GM10266 (cell line): ENCODE measurements at regions not wholly inside any gene's neighbourhood (a gene's known extent, or its start where the extent isn't known, plus 50 kb on each side); places are given as distances from the start of the nearest gene placed in this dataset.
A peak's percentile ranks its signal among the peaks of the same experiment; 100 is the strongest.

ENCODE experiments used
- DNase-seq: peaks from one replicate; pipeline ENCODE4 v3.0.0; 2012; ENCODE audit errors: extremely low spot score
- CTCF ChIP-seq: IDR thresholded peaks from 2 replicates; pipeline ENCODE4 v1.5.1; 2012; ENCODE audit warnings: mild to moderate bottlenecking, low read depth; ENCODE audit not compliant: control insufficient read depth, insufficient read depth; ENCODE audit errors: missing control alignments

GRCh38 chr3:67106874-67107273 lies 108.8 kb downstream of the KBTBD8 start:
- TF ChIP-seq CTCF = no peak

DNA sequence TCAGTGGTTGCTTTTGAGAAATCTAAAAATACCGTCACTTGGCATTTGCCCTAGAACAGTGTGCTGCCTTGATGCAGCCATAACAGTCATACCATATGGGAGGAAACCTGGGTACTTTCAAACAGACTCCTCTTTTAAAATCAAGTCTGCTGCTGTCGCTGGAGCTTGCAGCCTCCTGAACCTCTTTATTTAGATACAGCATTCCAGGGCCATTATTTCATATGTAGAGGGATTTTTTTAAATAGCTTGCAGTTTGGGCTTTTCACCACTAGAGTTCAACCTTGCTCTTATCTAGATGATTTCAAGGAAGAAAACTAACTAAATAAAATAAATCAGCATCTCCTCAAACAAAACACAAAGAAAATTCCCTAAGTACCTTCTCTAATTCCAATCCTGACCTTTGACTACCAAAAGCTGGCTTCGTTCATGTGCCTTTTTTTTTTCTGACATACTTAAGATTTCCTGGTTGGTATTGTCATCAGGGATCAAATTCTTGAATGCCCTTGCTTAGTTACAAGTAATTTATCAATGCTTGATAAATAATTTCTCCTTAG lies 111.6 kb downstream of the KBTBD8 start:
- DNase-seq = no peak
- TF ChIP-seq CTCF = peak; percentile 43

More at GRCh38 chr3:67106874-67107273, 108.8 kb downstream of the KBTBD8 start:
- no peak for DNase-seq

DNA sequence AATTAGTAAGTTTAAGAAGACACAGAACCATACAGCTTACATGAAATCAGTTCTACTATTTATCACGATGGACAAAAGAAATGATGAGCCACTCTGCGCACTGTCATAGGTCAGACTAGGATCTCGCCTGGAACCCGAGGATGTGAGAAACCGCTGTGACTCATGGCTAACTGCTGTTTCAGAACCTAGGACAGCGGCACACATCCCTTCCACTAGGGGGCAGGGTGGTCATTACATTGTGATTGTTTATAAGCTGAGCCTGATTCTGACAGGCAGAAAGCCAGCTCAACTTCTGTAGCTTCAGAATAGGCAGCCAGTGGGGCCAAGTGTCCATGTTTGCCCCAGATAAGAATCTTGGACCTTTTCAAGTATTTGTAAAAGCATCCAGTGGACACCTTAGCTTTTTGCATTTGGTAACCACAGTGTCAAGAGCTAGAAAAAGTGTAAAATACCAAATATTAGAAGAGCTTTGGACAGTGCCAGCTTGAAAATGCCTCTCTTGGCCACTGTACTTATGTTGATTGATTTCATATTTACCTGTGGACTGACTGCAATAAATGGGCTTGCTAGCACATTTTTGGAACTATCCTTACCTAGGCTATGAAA lies 115.8 kb downstream of the KBTBD8 start:
- DNase-seq = peak; percentile 64
- TF ChIP-seq CTCF = peak; percentile 98

DNA sequence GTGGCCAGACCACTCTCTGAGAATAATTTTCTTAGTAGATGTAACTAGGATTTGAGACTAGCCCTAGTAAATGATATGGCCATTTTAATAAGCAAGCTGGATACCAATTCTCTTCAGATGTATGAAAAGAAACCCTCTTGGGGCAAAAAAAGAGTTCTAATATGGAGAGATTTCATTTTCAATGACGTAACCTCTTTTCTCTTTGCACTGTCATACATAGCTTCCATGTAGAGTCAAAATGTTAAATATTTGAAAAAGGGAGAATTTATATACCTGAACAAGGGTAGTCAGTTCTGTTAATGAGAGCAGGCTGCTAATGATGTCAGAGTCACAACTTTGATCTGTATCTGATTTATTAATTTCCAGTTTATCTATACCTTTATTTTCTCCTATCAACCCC lies 120.0 kb downstream of the KBTBD8 start:
- DNase-seq = no peak
- TF ChIP-seq CTCF = no peak

DNA sequence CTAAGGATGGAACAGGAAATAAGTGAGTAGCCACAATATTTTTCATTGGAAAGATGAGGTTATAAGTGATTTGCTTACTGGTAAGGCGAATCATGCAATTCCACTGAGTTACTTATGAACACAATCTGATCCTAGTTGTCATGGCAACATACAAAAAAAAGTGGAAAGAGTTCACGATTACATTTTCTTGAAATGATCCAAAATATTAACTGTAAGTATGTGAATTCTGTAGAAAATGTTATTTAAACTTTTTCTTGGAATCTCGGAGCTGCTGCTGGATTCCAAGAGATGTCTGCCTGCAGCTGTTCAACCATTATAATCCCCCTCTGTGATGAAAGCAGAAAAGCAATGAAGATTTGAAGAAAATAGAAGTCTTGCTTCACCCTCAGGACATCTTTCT lies 120.5 kb downstream of the KBTBD8 start:
- no peak for DNase-seq
- no peak for TF ChIP-seq CTCF

- no peak for DNase-seq
- TF ChIP-seq CTCF = no peak
Measured at GRCh38 chr3:67123914-67124313, 125.8 kb downstream of the KBTBD8 start.

DNA sequence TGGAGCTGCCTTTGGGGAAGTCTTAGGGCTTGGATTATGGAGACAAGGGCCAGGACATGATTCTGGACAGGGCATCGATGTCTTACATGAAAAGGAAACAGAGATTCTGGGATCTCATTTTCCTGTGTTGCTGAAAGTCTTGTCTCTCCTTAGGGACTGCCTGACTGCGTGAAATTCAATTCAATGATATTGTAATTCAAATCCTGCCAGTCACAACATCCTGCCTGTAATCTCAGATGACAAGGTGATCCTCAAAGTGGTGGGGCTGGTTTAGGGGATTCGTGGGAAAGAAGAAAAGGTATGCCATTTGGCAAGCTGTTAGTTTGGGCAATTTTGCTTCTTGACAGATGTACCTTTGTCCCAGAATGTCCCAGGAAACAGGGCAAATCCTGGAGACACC lies 129.1 kb downstream of the KBTBD8 start:
- no peak for TF ChIP-seq CTCF
- no peak for DNase-seq
